NCI-H2227 (cell line): ENCODE measurements at regions not wholly inside any gene's neighbourhood (a gene's known extent, or its start where the extent isn't known, plus 50 kb on each side); places are given as distances from the start of the nearest gene placed in this dataset.

Source experiments
- DNase-seq: peaks from one replicate; lab custom pipeline; 2025; ENCODE audit not compliant: unreplicated experiment; lab: John Stamatoyannopoulos, UW

DNA sequence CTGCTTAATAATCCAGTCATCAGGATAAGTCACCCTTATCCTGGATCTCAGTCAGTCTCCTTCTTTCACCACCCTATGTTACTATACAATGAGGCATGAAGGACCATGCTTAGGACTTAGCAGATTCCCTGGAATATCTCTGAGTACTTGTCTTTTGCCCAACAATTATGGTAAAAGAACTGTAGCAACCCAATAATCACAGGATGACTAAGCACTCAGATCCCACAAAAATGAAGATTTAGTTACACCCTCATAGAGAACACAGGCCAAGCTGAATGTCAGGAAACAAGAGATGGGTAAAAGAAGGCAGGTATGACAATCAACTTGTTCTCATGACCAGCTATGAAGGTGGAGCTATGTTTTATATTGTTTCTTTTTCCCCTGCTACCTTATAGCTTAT is 91.4 kb downstream of the EDN1 start:
- no peak for DNase-seq

- no peak for DNase-seq
Measured at GRCh38 chr6:12383448-12383847, 93.3 kb downstream of the EDN1 start.

DNA sequence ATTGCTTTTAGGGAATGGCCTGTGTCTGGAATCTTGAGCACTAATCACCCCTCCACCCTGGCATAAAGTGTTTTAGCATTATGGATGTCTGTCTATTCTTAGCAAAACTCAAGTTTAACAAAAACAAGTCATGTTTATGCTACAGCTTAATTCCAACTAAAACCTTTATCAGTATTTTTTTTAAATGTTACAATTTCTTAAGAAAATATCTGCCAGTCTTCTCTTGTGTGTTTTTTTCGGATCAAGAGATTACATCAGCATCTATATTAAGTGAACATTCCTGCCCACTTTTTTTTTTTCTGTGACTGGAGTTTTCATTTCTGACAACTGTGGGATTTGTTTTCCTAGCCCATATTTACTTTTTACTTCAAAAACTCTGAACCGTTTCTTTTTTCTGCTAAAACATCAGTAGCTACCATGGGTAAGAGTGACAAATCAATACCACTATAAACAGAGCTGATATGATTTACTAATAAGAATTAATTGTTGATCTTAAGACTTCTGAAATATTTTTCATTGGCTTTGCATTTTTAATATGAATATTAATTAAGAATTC is 94.3 kb downstream of the EDN1 start:
- no peak for DNase-seq

GRCh38 chr6:12385316-12385715 is 95.2 kb downstream of the EDN1 start:
- DNase-seq, result no peak

- no peak for DNase-seq
Measured at GRCh38 chr6:12386816-12387215, 96.7 kb downstream of the EDN1 start.

DNA sequence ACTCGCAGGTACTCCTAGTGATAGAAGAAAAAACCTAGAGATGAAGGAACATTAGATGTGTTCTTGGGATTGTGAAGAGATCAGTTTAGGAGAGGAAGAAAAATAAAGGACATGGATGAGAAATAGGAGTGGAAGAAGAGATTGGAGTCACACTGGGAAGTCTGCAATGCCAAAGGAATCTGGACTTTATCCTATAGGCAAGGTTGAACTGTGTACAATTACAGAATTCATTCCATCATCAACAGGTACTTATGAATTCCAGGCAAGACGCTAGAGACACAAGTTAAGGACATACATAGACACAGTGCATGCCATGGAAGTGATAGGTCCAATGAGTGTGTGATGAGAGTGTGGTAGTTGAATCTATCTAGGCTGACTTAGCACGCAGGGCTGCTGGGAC is 101.3 kb downstream of the EDN1 start:
- no peak for DNase-seq

- no peak for DNase-seq
Measured at GRCh38 chr6:12392490-12392889, 102.3 kb downstream of the EDN1 start.

- DNase-seq, result no peak
Measured at GRCh38 chr6:12393100-12393499, 102.9 kb downstream of the EDN1 start.

GRCh38 chr6:12394170-12394569 is 104.0 kb downstream of the EDN1 start:
- DNase-seq, result no peak

DNA sequence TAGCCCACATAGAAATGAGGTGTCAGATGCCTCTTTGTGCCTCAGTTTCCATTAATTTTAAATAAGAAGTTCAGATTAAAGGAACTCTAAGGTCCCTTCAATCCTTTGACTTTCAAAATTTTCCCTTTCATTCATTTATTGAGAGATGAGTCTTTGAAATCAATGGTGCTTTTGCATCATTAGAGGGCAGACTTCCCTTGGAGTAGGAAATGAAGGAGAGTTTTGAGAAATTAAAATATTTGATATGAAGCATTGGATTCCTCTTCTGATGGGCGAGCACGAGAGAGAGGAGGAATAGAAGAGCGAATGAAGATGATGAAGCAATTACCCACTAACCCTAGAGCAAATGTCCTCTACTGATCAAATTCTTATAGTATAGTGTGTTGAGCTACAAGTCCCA is 105.7 kb downstream of the EDN1 start:
- no peak for DNase-seq

DNA sequence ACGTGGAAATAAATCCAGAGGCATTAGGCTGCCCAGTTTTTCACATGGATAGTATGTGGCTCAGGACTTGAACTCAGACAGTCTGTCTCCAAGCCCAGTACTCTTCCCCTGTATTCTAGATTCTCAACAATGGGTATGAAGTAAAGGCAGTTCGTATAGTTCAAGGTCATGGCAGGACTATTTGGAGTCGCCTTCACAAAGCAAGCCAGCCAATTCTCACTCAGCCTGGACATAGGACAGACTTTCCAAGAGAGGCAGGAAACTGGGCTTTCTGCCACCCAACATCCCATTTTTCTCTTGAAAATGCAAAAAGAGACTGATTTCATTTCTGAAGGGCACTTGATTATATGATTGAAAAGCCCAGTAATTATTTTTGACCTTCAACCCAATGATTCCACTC is 111.0 kb downstream of the EDN1 start:
- no peak for DNase-seq

DNA sequence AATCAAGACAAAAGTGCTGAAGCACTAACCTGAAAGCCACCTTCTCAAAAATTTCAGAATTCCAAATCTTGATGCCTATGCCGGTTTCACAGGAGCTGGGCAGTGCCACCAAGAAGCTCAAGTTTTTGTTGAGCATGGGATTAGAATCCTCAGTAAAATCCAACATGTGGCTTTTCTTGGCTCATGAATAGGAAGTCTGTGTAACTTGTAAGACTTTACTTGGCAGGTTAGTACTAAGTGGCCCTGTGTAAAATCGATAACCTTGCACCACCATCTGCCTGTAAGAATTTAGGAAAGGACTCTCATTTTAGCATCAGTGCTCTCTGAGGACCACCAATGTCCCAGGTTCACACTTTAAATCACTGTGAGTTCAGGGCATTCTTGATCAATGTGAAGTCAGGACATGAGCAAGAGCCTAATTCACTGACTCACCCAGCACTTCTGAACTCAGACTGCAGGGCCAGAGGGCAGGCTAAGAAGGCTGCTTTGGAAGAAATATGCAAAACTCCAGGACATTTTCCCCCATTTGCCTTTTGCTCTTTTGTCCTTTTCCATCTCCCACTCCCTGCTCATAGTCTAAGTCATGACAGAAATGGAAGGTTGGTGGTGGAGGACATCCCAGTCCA is 113.2 kb downstream of the EDN1 start:
- no peak for DNase-seq

DNA sequence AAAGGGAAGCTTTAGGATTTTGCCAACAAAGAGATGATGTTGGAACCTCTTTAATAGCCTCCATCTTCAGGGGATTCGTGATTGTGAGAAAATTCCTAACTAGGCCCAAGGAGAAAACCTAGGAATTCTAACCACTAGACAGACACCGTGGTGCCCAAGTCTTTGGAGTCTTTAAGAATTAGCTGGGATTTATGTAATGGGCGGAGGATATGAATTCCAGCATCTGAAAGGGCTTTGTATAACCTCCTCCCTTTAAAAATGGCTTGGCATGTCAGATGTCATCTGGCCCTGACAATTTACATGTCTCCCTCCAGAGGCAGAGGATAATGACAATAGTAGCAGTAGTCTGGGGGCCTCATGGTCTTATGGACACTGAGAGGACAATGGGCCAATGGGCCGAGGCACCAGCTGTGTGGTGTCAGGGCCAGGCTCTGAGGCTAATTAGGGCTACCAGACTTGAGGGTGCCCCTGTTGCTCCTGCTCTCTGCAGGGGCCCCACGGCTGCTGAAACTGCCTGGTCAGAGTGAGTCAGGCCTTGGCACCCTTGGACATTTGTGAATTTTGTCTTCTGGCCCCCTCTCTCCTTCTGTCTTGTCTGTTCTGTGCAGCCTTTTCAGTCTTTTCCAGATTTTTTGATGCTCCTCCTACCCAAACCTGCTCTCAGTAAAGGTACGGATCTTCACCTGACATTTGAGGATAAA is 113.9 kb downstream of the EDN1 start:
- no peak for DNase-seq

- DNase-seq, result no peak
Measured at GRCh38 chr6:12404651-12405050, 114.5 kb downstream of the EDN1 start.

DNA sequence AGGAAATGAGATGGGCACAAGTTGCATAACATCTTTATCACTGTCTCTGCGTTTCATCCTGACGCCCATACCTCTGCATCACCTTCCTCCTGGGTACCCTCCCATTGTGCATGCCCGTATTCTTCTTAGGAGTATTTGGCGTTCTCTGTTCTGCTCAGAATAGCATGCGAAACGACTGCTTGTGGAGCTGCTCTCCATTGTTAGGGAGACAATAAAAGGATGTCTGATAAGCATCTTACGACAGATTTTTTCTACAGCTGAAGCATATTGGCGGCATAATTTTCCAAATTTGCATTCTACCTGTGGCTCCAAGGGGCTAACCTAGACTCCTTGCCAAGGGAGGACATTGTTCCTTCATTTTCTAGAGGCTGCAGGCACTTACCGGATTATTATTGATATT is 118.6 kb downstream of the EDN1 start:
- peak; percentile 13 for DNase-seq

- DNase-seq, result no peak
Measured at GRCh38 chr6:12410946-12411345, 120.8 kb downstream of the EDN1 start.

- no peak for DNase-seq
Measured at GRCh38 chr6:12414096-12414675, 124.0 kb downstream of the EDN1 start.

GRCh38 chr6:12415980-12416598 is 125.9 kb downstream of the EDN1 start:
- DNase-seq, result no peak

DNA sequence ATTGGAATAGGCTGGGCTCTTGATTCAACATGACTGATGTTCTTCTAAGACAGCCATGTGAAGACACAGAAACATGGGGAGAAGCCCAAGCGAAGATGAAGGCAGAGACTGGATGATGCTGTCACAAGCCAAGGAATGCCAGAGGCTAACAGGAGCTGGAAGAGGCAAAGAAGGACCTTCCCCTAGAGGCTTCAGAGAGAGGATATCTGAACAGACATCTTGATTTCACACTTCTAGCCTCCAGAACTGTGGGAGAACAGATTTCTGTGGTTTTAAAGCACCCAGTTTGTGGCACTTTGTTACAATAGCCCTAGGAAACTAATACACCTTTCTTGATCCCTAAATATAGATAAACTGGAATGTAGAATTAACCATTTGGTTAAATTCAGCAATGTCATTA is 127.0 kb downstream of the EDN1 start:
- no peak for DNase-seq

- peak; percentile 59 for DNase-seq
Measured at GRCh38 chr6:12418946-12419345, 128.8 kb downstream of the EDN1 start.

- DNase-seq, result no peak
Measured at GRCh38 chr6:12419631-12420272, 129.6 kb downstream of the EDN1 start.
